ENCODE measurements at regions not wholly inside any gene's neighbourhood (a gene's known extent, or its start where the extent isn't known, plus 50 kb on each side); places are given as distances from the start of the nearest gene placed in this dataset.

DNA sequence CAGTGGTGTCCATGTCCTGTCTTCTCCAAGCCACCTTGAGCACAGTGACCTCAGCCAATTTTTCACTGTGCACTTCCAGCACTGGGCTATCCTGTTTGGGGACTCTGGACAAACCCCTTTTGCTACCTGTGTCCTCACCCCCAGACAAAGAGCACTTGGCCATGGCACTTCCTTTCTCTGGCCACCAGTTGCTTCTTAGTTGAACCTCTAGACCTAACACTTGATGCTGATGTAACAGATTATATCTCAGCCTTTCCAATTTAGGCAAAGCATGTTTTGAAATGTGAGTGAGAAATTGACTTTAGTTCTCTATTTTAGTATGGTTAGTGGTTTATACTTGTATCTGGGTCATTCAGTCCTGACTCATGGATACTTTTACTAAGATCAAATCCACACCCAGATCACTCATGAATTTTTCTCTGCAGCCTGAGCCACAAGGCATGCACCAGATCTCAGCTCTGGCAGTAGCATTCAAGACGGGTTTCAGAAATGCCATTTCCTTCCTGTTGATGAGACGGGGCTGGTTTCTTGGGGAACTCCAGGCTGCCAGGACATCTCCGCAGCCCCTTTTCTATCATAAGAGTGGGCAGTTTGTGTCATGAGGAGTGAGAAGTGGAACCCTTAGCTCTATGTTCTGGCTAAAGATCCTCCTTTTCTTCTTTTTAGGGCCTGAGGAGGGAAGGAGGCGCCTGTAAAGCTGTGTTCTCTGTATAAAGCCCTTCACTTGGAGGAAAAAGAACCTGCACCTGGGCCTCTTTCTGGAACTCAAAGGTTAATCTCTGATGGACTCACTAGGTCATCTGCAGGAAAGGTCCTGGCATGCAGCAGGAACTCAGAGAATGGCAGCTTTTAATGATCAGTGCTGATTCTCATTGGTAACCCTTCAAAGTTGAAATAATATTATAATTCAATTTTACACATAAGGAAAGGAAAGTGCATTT lies 185.6 kb upstream of the TENM4 start:
- TF ChIP-seq, protein P1, sequence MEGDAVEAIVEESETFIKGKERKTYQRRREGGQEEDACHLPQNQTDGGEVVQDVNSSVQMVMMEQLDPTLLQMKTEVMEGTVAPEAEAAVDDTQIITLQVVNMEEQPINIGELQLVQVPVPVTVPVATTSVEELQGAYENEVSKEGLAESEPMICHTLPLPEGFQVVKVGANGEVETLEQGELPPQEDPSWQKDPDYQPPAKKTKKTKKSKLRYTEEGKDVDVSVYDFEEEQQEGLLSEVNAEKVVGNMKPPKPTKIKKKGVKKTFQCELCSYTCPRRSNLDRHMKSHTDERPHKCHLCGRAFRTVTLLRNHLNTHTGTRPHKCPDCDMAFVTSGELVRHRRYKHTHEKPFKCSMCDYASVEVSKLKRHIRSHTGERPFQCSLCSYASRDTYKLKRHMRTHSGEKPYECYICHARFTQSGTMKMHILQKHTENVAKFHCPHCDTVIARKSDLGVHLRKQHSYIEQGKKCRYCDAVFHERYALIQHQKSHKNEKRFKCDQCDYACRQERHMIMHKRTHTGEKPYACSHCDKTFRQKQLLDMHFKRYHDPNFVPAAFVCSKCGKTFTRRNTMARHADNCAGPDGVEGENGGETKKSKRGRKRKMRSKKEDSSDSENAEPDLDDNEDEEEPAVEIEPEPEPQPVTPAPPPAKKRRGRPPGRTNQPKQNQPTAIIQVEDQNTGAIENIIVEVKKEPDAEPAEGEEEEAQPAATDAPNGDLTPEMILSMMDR (IDR thresholded peaks at IDR 0.05) = peak in 1 of 6 experiments; percentile 14
- no peak for TF ChIP-seq POLR2A (IDR thresholded peaks at IDR 0.05)
